Central memory CD8-positive, alpha-beta T cell (primary cell): ENCODE measurements at regions not wholly inside any gene's neighbourhood (a gene's known extent, or its start where the extent isn't known, plus 50 kb on each side); places are given as distances from the start of the nearest gene placed in this dataset.

ENCODE experiments used
- ATAC-seq: fragments of 150-1000 bp; cut with Tn5 transposase; replicated peaks from 2 replicates; pipeline ENCODE4 v1.10.0; 2022; ENCODE audit warnings: mild to moderate bottlenecking, moderate FRiP score, moderate number of reproducible peaks; ENCODE audit not compliant: poor library complexity, severe bottlenecking; ENCODE audit errors: extremely low read depth
- DNase-seq, 2 donors: peaks; one replicate each; pipeline ENCODE4 v3.0.0; 2021; ENCODE audit warnings: low spot score in 2 of 2
- H3K27ac Mint-ChIP-seq: one replicate; pipeline ENCODE4 v1.8.0; 2022; ENCODE audit warnings: low read depth, mild to moderate bottlenecking, moderate library complexity, mixed read lengths
- H3K27me3 Mint-ChIP-seq: one replicate; pipeline ENCODE4 v1.8.0; 2022; ENCODE audit warnings: mixed read lengths
- H3K36me3 Mint-ChIP-seq: one replicate; pipeline ENCODE4 v1.8.0; 2022; ENCODE audit warnings: mild to moderate bottlenecking, moderate library complexity, mixed read lengths; ENCODE audit not compliant: insufficient read depth
- H3K4me1 Mint-ChIP-seq: one replicate; pipeline ENCODE4 v1.8.0; 2022; ENCODE audit warnings: mixed read lengths
- H3K4me3 Mint-ChIP-seq: one replicate; pipeline ENCODE4 v1.8.0; 2022; ENCODE audit warnings: mild to moderate bottlenecking, moderate library complexity, mixed read lengths
- H3K9me3 Mint-ChIP-seq: one replicate; pipeline ENCODE4 v1.8.0; 2022; ENCODE audit warnings: mixed read lengths

DNA sequence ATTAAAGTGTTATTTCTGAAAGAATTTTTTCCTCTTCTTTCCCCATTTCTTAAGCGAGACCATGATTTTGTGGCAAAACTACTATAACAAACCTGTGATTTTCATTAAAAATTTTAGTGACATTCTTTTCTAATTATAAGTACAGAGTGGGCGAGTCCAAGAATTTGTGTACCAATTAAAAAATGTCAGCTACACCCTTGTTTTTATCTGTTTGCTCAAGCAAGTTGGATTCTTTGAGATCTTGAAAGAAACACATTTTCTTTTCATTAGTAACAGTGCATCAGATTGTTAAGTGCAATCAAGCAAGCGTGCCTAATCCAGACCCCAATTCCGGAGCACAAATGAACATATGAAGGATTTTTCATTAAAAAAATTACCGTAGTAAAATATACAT, 338.8 kb upstream of the DDHD1 start:
- Mint-ChIP-seq H3K4me1 (no peaks in the 10 kb centered on the region), H3K27me3 (no peaks in the 10 kb centered on the region), H3K27ac (no peak overlapping the region), H3K9me3 (no peaks in the 10 kb centered on the region), H3K36me3 (no peaks in the 10 kb centered on the region), H3K4me3 (no peak overlapping the region)
- DNase-seq (no peak), ATAC-seq (no peak)

DNA sequence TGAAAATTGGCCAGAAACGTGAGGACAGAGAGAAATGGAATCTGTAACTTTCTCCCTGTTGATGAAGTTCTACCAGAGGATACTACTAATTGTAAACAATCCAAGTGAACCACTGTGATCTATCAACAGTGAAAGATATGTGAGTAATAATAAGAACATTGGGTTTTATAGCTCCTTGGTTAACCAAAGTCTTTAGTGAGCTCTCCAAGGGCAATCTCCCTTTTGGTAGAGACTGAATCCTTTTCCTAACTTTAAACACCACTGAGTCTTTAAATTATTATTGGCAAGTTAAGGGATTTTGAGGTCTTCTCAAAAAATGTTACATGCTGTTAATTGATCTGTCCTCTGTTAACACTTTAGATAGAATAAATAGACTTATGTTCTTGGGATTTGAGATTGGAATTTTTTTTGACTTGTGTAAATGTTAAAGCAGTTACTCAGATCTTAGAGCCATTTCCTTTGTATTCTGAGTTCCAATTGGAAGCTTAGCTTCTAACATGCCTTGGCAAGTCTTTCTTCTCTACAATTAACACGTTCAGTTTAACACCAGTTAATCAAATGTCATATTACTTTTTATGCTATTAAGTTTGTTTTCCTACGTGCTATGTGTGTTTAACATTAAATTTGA, 338.2 kb upstream of the DDHD1 start:
- no peaks in the 10 kb centered on the region for H3K4me1 Mint-ChIP-seq
- H3K36me3 Mint-ChIP-seq = no peaks in the 10 kb centered on the region
- DNase-seq = no peak
- no peaks in the 10 kb centered on the region for H3K9me3 Mint-ChIP-seq
- no peak for ATAC-seq
- H3K4me3 Mint-ChIP-seq = no peak overlapping the region
- H3K27ac Mint-ChIP-seq = no peak overlapping the region
- H3K27me3 Mint-ChIP-seq = no peaks in the 10 kb centered on the region

DNA sequence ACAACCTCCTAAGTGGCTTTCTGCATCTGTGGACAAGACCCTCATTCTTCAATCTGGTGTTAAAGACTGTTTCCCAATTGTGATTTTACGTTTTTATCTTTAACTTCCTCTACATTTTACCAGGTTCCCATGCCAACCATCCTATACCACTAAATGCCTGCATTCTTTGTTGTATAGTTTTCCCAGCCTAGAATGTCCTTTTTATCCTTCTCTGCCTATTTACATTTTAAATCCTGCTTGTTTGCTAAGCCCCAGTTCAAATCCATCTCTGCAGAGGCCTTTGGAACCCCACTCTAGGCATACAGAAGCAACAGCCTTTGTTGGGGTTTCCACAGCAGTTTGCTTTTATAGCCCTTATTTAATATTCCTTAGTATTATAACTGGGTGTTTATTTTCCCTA, 325.1 kb upstream of the DDHD1 start:
- Mint-ChIP-seq H3K27me3 (no peaks in the 10 kb centered on the region), H3K9me3 (peaks cover 12% of the 10 kb centered on the region), H3K4me1 (no peaks in the 10 kb centered on the region), H3K27ac (no peak overlapping the region), H3K4me3 (no peak overlapping the region), H3K36me3 (no peaks in the 10 kb centered on the region)
- ATAC-seq (no peak), DNase-seq (no peak)

DNA sequence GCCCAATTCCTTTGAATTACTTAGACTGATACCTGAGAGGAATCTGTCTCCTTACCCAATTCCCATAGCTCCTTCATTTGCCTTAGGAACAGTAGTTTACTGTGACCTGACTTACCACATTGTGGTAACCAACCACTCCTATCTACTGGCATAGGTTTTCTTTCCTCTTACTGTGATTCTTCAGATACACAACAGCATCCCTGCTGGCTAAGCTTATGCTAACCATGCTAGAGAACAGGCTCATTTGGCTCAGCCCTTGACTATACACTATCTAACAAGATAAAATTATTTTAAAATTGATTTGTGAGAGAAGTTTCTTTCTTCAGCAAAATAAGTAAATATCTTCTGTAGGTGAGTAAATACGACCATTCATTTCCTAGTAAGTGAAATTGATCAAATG, 320.4 kb upstream of the DDHD1 start:
- ATAC-seq = no peak
- no peaks in the 10 kb centered on the region for H3K9me3 Mint-ChIP-seq
- no peaks in the 10 kb centered on the region for H3K4me1 Mint-ChIP-seq

DNA sequence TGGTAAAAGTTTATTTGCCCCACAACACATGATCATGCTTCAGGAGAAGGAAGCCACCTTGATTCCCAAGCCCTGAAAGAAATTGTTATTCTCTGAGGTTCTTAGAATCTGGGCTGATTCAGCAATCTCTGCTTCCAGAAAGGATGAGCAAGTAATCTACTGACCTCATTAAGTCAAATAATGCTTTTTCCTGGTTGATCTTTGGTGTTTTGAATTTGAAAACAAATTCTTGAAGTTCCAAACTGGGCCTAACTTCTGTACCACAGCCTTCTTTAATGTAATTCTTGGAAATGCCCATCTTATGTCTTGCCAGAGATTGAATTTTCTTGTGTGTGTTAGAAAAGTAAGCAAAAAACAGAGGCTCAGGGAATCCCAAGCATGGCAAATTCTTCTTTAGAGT, 319.2 kb upstream of the DDHD1 start:
- Mint-ChIP-seq H3K36me3 (no peaks in the 10 kb centered on the region), H3K4me1 (no peaks in the 10 kb centered on the region), H3K27ac (no peak overlapping the region), H3K27me3 (no peaks in the 10 kb centered on the region), H3K4me3 (no peak overlapping the region), H3K9me3 (no peaks in the 10 kb centered on the region)
- ATAC-seq (no peak), DNase-seq (no peak)

More for the DNA sequence above, 320.4 kb upstream of the DDHD1 start:
- no peak overlapping the region for H3K4me3 Mint-ChIP-seq
- no peaks in the 10 kb centered on the region for H3K27me3 Mint-ChIP-seq
- no peak for DNase-seq
- H3K36me3 Mint-ChIP-seq = no peaks in the 10 kb centered on the region
- no peak overlapping the region for H3K27ac Mint-ChIP-seq

DNA sequence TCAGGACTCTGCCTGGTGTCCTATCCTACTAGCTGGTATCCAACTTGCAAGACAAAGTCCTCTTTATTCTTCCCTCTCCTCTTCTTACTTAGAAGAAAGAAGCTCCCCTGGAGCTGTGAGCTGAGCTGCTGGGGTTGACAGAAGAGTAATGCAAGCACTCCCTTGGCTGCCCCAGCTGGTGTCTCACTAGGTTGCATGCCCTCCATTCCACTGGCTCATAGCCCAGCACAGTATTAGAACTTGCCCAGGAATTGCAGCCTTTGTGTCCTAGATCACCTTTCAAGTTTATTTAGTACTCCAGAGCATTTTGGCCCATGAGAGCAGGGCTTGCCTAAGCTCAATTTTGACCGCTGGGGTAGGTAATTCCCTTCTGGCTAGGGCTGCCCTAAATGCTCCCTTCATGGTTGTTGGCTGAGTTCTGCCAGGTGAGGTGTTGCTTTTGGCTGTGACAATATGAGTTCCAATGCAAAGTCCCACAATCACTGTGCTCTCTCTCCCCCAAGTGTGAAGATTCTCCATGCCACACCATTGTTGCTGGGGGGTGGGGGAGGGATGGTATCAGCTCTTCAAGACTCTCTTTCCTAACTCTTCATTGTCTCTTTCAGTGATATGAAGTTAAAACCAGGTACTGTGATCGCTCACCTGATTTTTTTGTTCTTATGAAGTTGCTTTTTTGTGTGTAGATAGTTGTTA, 317.4 kb upstream of the DDHD1 start:
- DNase-seq = no peak
- Mint-ChIP-seq H3K4me1 (no peaks in the 10 kb centered on the region), H3K27ac (no peak overlapping the region), H3K9me3 (no peaks in the 10 kb centered on the region), H3K27me3 (no peaks in the 10 kb centered on the region), H3K4me3 (no peak overlapping the region), H3K36me3 (no peaks in the 10 kb centered on the region)
- no peak for ATAC-seq

DNA sequence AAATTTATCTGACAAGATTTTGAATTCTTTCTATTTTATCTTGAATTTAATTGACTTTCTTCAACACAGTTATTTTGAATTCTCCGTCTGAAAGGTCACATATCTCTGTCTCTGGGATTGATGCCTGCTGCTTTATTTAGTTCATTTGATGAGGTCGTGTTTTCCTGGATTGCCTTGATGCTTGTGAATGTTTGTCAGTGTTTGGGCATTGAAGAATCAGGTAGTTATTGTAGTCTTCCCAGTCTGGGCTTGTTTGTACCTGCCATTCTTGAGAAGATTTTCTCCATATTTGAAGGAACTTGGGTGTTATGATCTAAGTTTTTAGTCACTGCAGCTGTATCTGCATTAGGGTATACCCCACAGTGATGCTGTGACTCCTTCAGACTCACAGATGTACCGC, 315.8 kb upstream of the DDHD1 start:
- no peaks in the 10 kb centered on the region for H3K27me3 Mint-ChIP-seq

DNA sequence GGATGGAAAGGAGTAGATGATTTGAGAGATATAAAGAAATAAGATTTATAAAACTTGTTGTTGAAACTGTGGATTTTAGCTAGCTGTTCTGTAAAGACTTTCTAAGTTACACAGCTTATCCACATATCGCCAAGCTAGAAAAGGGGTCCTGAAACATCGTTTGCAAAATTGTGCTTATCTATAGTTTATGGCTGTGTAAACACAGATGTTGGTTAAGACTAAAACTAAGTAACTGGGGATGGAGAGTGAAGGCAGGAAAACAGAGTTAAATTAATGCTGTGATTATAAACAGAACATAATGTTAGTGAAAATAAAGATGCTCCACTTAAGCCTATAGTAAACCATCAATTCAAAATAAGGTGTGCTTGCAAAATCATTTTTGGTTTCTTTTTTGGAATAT, 311.3 kb upstream of the DDHD1 start:
- Mint-ChIP-seq H3K27ac (no peak overlapping the region), H3K27me3 (no peaks in the 10 kb centered on the region), H3K9me3 (peaks cover 22% of the 10 kb centered on the region), H3K36me3 (no peaks in the 10 kb centered on the region), H3K4me1 (no peaks in the 10 kb centered on the region), H3K4me3 (no peak overlapping the region)
- DNase-seq (no peak), ATAC-seq (no peak)

More for the DNA sequence above, 315.8 kb upstream of the DDHD1 start:
- Mint-ChIP-seq H3K4me3 (no peak overlapping the region), H3K4me1 (no peaks in the 10 kb centered on the region), H3K9me3 (peaks cover 11% of the 10 kb centered on the region), H3K36me3 (no peaks in the 10 kb centered on the region), H3K27ac (no peak overlapping the region)
- ATAC-seq (no peak), DNase-seq (no peak)

DNA sequence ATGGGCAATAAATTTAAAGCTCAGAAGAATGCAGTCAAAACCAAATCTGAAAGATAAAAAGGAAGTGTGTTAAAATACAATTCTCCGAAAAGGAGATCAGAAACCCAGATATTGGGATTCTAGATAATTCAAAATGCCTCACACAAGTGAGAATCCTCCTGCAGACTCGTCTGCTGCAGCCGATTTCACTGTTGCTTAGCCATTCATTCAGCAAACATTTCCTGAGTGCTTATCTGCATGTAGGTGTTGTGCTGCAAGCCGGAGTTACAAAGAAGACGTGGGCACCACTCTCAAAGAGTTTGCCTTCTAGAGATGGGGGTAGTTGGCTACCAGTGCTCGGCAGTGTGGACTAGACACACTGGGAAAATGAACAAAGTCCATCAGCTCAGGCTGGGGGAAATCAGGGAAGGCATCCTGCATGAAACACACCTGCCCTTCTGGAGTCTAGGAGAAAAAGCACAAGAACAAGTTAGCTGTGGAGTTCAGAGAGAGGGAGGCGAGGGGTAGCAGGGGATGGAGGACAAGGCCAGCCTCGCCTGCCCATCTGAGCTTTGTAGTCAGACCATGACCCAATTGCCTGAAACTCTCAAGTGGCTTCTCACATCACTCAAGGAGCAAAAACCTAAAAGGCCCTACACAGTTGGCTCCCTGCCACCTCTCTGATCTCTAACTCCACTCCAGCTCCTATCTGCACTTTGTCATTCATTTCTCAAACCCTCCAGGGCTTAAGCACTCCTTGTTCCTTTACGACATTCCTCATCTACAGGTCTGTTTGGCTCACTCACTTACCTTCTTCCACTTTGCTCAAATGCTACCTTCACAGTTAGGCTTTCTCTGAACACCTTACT, 310.0 kb upstream of the DDHD1 start:
- Mint-ChIP-seq H3K36me3 (no peaks in the 10 kb centered on the region), H3K27me3 (no peaks in the 10 kb centered on the region), H3K4me1 (no peaks in the 10 kb centered on the region), H3K9me3 (peaks cover 22% of the 10 kb centered on the region), H3K27ac (no peak overlapping the region), H3K4me3 (no peak overlapping the region)
- DNase-seq = no peak
- ATAC-seq = no peak

DNA sequence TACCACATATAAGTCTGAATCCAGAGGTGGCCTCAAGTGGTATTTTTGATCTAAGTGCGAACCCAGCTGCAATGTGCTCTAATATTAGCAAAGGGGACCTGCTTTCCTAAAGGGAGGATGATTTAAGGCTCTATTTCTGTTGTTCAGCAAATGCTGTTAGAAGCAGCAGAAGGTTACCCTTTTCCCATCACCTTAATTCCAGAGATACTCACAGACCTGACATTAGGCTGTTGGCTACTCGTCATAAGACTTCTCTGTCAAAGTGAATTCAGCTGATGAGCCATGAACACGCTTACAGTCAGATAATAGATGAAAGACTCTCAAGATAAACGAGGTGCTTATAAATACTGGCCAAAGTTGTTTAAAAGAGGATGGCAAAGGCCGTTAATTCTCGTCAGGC, 308.7 kb upstream of the DDHD1 start:
- Mint-ChIP-seq H3K9me3 (peaks cover 22% of the 10 kb centered on the region), H3K27ac (no peak overlapping the region), H3K27me3 (no peaks in the 10 kb centered on the region), H3K4me1 (no peaks in the 10 kb centered on the region), H3K36me3 (no peaks in the 10 kb centered on the region), H3K4me3 (no peak overlapping the region)
- DNase-seq = no peak
- ATAC-seq = no peak

DNA sequence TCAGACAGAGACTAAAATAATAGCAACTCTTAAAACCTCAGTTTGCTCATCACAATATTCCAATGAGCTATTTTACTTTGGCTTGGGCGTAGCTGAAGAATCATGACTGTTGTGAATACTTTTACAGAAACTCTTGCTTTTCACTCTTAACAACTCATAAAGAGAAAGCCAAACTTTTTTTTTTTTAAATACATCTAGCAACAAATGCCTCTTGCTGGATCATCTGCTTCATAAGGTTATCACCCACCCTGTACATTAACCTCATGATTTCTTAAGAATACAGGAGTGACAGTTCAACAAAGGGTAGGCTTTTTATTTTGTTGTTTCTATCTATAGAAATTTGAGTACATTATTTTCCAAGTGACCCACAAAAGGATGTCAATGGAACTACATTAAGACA, 307.4 kb upstream of the DDHD1 start:
- H3K9me3 Mint-ChIP-seq = peaks cover 22% of the 10 kb centered on the region
- DNase-seq (no peak), ATAC-seq (no peak)
- H3K36me3 Mint-ChIP-seq = no peaks in the 10 kb centered on the region
- H3K27me3 Mint-ChIP-seq = no peaks in the 10 kb centered on the region
- no peak overlapping the region for H3K4me3 Mint-ChIP-seq
- no peak overlapping the region for H3K27ac Mint-ChIP-seq
- H3K4me1 Mint-ChIP-seq = no peaks in the 10 kb centered on the region

DNA sequence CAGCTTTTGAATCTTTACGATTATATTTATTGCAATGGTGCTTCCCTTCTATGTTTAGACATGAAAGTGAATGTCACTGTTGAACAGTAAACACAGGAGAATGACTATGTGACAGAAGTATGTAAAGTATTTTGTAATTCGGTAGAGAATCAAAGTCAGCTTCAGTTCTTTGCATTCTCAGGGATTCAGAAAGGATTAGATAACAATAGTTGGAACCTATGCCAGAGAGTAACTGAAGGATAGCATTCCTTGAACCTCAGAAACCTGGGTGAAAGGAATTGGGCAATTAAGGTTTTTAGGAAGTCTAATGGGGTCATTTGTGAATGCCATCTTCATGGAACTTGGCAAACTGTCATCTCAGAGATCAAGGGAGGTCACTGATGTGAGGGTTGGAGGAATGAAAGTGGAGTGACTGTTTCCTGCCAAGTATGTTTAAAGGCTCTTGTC, 305.3 kb upstream of the DDHD1 start:
- Mint-ChIP-seq H3K4me1 (no peaks in the 10 kb centered on the region), H3K4me3 (no peak overlapping the region), H3K27ac (no peak overlapping the region), H3K9me3 (peaks cover 7% of the 10 kb centered on the region), H3K27me3 (no peaks in the 10 kb centered on the region), H3K36me3 (no peaks in the 10 kb centered on the region)
- DNase-seq = no peak
- no peak for ATAC-seq

DNA sequence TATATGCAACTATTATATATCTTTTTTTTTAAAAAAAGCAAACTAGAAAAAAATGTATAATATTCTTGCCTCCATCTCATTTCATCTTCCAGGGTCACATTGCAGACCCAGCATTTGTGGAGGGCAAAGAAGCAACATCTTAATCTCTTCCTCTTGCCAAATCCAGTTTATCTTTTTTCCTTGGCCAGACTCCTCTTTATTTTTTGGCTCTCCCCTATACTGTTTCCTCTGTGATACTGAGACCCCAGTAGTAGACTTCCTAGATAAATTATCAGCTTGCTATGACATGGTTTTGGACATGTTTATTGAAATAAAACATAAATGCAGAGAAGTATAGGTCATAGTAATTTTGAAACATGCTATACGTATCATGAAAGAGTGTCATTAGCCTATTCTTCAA, 303.8 kb upstream of the DDHD1 start:
- H3K4me3 Mint-ChIP-seq = no peak overlapping the region
- H3K4me1 Mint-ChIP-seq = no peaks in the 10 kb centered on the region
- no peaks in the 10 kb centered on the region for H3K36me3 Mint-ChIP-seq
- H3K9me3 Mint-ChIP-seq = peaks cover 7% of the 10 kb centered on the region
- DNase-seq = no peak
- no peak overlapping the region for H3K27ac Mint-ChIP-seq
- ATAC-seq = no peak
- H3K27me3 Mint-ChIP-seq = no peaks in the 10 kb centered on the region
